CD4-positive, alpha-beta T cell treated with Interleukin-21 for 1 hour (primary cell): ENCODE measurements at regions not wholly inside any gene's neighbourhood (a gene's known extent, or its start where the extent isn't known, plus 50 kb on each side); places are given as distances from the start of the nearest gene placed in this dataset.
"Not testable (repeated sequence)": the region's sequence is repeated elsewhere in the genome, so short reads cannot be mapped to it uniquely, and the experiment has no call there.

Experiments used
- DNase-seq: peaks from one replicate; pipeline ENCODE4 v3.0.0-alpha.2; 2020

GRCh38 chr2:17057109-17058017, 391.7 kb upstream of the CYRIA start:
- no peak for DNase-seq

DNA sequence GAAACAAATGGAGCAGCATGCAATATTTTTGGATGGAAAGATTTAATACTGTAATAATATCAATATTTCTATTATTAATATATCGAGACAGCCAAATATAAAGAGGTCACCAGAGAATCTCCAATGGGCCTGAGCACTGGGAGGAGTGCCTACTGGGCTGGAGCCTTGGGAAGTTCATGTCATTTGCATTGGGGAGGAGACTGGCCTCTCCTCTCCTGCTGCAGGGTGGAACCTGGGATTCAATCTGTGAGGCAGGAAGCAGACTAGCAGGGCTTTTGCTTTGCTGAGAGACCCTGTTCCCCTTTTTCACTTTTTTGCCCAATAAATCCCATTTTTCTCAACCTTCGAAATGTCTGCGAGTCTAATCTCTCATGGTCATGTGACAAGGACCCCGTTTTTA, 390.6 kb upstream of the CYRIA start:
- no peak for DNase-seq

DNA sequence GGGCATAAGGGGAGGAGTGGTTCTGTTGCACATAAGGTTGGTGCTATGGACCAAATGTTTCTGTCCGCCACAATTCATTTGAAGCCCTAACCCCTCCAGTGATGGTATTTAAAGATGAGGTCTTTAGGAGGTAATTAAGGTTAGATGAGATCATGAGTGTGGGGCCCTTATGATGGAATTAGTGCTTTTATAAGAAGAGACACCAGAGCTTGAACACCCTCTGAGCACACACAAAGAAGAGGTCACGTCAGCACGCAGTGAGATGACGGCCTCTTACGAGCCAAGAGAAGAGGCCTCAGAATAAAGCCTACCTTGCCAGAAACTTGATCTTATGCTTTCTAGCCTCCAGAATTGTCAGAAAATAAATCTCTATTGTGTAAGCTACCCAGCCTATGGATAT, 386.4 kb upstream of the CYRIA start:
- DNase-seq, result no peak

DNA sequence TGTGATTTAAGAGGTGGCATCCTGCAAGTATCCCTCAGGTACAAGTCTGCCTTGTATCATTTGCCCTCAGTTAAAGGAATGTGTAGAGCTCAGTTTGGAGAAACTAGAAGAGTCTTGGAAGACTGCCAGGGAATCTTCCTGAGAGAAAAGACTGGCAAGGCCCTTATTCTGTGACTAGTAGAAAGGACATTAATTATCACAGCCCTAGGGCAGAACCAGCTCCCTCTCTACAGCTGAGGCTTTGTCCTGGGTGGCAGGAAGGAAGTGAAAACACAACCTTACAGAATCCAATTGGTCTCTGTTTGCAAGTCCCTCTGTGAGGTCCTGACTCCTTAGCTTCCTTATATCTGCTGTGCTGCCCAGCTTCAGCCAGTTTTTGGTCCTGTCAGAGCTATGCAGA, 385.9 kb upstream of the CYRIA start:
- no peak for DNase-seq

GRCh38 chr2:17043173-17043572, 377.5 kb upstream of the CYRIA start:
- DNase-seq, result no peak

DNA sequence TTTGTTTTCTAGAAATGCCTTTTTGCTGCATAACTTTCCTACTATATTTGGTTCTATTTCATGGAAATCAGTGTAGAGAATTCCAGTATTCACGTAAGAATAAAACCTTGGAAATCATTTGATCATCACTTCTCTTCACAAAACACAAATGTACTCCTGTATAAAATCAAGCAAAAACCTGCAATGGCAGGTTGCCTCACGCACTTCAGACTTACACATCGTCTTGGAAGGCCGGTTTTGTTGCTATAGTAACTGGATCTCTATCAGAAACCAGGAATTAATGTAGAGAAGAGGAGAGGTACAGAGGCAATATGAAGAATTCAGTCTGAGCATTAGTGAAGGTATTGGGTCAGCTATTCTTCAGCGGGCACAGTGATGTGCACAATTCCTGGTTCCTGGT, 370.7 kb upstream of the CYRIA start:
- DNase-seq, result no peak

- no peak for DNase-seq
Observed at GRCh38 chr2:17035010-17035409, 369.4 kb upstream of the CYRIA start.

- DNase-seq, result no peak
Observed at GRCh38 chr2:17030047-17030446, 364.4 kb upstream of the CYRIA start.

- no peak for DNase-seq
Observed at GRCh38 chr2:17012297-17012696, 346.7 kb upstream of the CYRIA start.

- DNase-seq, result no peak
Observed at GRCh38 chr2:17010104-17010503, 344.5 kb upstream of the CYRIA start.

- no peak for DNase-seq
Observed at GRCh38 chr2:17000184-17000482, 334.5 kb upstream of the CYRIA start.

DNA sequence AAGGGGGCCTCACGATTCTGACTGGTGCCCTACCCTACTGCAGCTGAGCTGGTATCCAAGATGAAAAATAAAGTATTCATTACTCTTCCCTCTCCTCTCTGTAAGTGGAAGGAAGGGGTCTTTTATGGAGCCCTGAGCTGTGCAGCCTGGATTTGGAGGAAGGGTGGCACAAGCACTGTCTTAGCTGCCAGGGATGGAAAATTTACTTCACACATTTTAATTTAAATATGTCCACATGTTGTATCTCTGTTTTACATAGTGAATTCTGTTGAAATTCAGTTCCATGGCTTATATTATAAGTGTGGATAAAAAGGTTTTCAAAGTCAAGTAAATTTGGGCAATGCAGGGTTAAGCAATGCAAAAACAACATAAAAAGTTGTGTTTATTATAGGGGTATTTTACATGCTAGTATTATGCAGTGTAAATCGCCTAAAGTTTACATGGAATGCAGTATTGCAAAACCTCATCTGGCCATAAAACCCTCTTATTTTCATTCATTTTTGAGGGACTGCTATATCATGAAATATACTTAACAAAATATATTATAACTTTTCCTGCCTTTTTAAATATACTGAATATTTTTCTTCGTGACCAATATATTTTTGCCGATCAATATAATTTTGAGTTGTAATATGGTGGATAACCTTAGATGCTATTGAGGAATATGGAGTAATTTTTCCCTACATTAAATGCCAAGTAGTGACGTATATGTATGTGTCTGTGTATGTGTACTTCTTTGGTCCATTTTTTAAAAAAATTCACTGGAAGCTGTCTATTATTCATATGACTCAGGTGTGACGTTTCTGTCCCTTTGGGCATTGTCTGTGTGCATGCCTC, 333.9 kb upstream of the CYRIA start:
- no peak for DNase-seq

GRCh38 chr2:16978301-16978700, 312.7 kb upstream of the CYRIA start:
- no peak for DNase-seq

DNA sequence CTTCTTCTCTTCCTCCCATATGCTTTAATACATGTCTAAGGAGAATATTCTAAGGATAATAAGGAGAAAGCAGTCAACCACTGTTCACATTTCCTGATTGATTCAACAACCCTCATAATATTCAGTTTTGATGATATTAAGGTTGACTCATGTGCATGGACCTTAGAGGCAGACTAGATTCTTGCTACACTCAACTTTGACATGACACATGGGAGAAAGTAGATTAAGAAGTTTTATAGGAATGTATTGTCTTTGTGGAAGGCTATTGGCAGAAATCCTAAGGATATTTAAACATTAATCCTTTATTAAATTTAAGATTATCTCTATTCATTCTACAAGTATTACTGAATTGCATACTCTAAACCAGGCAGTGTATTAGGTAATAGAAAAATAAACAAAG, 309.1 kb upstream of the CYRIA start:
- no peak for DNase-seq

DNA sequence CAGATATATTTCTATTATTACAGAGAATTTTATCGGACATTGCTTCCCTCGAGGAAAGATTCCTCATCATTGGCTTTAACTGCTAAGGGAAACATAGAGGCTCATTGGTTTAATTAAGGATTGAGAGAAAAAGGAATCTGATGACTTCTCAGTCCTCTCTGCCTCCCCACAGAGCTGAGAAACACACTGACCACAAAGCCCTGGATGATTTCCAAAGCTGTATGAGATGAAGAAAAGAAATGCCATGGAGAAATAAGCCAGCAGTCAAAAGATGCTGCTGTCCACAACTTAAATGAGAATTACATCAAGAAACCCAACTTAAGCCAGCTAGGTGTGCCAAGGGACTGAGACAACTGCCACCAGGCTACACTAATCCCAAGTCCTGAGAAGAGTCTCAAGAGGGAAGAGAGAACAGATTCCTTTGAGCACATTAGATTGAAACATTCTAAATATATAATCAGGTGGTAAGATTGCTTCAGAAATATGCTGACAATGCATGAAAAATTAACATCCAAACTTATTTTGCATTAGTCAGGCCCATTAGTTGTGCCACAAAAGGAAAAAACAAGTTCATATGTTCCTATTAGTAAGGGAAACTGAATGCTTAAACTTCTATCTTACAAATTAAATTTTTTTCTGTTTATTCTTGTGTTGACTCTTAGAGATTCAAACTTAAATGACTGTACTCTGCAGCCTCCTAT, 308.1 kb upstream of the CYRIA start:
- DNase-seq, result no peak

GRCh38 chr2:16972276-16972675, 306.6 kb upstream of the CYRIA start:
- DNase-seq, result no peak

GRCh38 chr2:16971722-16972234, 306.1 kb upstream of the CYRIA start:
- no peak for DNase-seq

- not testable (repeated sequence) for DNase-seq
Observed at GRCh38 chr2:16970948-16971347, 305.3 kb upstream of the CYRIA start.

DNA sequence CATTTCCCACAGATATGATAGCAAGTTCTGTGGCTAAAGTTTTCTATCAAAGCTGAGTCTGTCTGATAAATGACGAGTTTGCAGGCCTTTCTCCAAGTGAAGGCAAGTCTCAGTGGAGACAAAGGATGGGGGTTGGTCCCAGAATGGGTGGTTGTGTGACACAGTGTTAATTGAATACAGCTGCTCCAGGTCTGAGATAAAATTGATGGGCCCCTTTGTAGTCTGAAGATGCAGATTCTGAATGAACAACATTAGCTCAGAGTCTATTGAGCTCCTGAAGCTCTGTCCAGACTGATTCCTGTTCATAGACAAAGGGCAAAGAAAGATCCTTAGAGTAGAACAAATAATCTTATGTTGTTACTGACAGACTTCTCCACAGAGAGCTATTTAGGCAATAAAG, 296.9 kb upstream of the CYRIA start:
- no peak for DNase-seq

- DNase-seq, result no peak
Observed at GRCh38 chr2:16960579-16960978, 294.9 kb upstream of the CYRIA start.

DNA sequence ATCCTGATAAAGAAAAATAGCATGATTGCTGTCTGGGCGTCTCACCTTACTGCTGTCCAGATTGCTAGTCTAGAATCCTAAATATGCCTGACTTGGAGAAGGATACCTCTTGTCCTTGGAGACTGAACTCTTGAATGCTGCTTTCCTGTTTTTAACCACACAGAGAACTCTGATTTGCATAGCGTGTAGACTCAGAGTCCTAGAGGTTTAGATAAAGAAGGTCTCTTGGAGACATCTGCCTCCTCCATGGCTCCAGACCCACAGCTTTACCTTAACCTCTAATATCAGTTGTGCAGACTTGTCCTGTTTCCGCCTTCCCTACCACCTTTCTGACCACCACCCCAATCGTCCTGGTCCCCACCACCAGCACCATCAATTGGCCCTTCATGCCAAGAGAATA, 292.6 kb upstream of the CYRIA start:
- DNase-seq, result no peak

- DNase-seq, result no peak
Observed at GRCh38 chr2:16952805-16953204, 287.2 kb upstream of the CYRIA start.

- no peak for DNase-seq
Observed at GRCh38 chr2:16952368-16952767, 286.7 kb upstream of the CYRIA start.

GRCh38 chr2:16950436-16950835, 284.8 kb upstream of the CYRIA start:
- DNase-seq, result no peak
